ENCODE measurements at regions not wholly inside any gene's neighbourhood (a gene's known extent, or its start where the extent isn't known, plus 50 kb on each side); places are given as distances from the start of the nearest gene placed in this dataset.

DNA sequence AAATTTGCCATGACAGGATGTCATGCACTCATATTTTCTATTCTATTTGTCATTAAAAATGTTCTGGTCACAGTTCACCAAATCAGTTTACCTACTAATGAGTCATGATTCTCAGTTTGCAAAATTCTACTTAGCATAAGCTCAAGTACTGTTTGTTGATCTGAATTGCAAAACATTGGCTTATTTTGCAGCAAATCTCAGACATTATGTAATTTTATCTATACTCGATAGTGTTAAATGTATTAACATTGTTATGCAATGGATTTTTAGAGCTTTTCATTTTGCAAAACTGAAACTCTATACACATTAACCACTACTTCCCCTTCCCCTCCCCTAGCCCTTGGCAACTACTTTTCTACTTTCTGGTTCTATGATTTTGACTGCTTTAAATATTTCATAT, 213.8 kb upstream of the ZFP64 start:
- TF ChIP-seq, protein P1, sequence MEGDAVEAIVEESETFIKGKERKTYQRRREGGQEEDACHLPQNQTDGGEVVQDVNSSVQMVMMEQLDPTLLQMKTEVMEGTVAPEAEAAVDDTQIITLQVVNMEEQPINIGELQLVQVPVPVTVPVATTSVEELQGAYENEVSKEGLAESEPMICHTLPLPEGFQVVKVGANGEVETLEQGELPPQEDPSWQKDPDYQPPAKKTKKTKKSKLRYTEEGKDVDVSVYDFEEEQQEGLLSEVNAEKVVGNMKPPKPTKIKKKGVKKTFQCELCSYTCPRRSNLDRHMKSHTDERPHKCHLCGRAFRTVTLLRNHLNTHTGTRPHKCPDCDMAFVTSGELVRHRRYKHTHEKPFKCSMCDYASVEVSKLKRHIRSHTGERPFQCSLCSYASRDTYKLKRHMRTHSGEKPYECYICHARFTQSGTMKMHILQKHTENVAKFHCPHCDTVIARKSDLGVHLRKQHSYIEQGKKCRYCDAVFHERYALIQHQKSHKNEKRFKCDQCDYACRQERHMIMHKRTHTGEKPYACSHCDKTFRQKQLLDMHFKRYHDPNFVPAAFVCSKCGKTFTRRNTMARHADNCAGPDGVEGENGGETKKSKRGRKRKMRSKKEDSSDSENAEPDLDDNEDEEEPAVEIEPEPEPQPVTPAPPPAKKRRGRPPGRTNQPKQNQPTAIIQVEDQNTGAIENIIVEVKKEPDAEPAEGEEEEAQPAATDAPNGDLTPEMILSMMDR (conservative IDR thresholded peaks at IDR 0.05; ENCODE audit: low read depth, low read length): no peak
- TF ChIP-seq EZH2 (IDR thresholded peaks at IDR 0.05; ENCODE audit: borderline replicate concordance, low read depth, low read length, poor library complexity, severe bottlenecking): no peak
